Testis (tissue), 2 donors: ENCODE measurements at regions not wholly inside any gene's neighbourhood (a gene's known extent, or its start where the extent isn't known, plus 50 kb on each side); places are given as distances from the start of the nearest gene placed in this dataset.

Source experiments
- CTCF ChIP-seq, 3 experiments: fragments of 450-650 bp in 2 of 3; fragments of 200-600 bp in 1 of 3; sonication (generic) in 1 of 3; IDR thresholded peaks; one replicate each; pipeline ENCODE4 v1.5.1; 2016 to 2019; ENCODE audit warnings: antibody characterized with exemption in 3 of 3, mild to moderate bottlenecking in 2 of 3, moderate library complexity in 1 of 3
- POLR2A ChIP-seq: fragments of 450-650 bp; IDR thresholded peaks from one replicate; pipeline ENCODE4 v1.6.1; 2017; ENCODE audit warnings: antibody characterized with exemption, mild to moderate bottlenecking, moderate library complexity

GRCh38 chr6:65979120-65979519 lies 272.1 kb upstream of the EYS start:
- TF ChIP-seq CTCF (IDR thresholded peaks at IDR 0.05) (no peak), POLR2A (no peak)
